Spleen (tissue), 11 donors: ENCODE measurements at regions not wholly inside any gene's neighbourhood (a gene's known extent, or its start where the extent isn't known, plus 50 kb on each side); places are given as distances from the start of the nearest gene placed in this dataset.

Experiments used
- DNase-seq: peaks from one replicate; pipeline ENCODE4 v3.0.0-alpha.2; 2020
- H3K27ac ChIP-seq, 8 donors: fragments of 200-600 bp; sonication (generic) in 7 of 8; 1 replicate in 4 of 8; 2 replicates in 4 of 8; pipeline versions ENCODE4 v1.5.0 to v1.8.0; 2016 to 2021; ENCODE audit warnings: inconsistent platforms in 4 of 8, mild to moderate bottlenecking in 4 of 8, moderate library complexity in 1 of 8
- H3K27me3 ChIP-seq, 7 donors: fragments of 200-600 bp; sonication (generic) in 6 of 7; replicated peaks in 1 of 7; 1 replicate in 4 of 7; 2 replicates in 3 of 7; pipeline versions ENCODE4 v1.5.0 to v1.8.0; 2016 to 2021; ENCODE audit warnings: inconsistent platforms in 3 of 7, mild to moderate bottlenecking in 1 of 7
- H3K36me3 ChIP-seq, 6 donors: fragments of 200-600 bp; sonication (generic) in 5 of 6; 1 replicate in 4 of 6; 2 replicates in 2 of 6; pipeline versions ENCODE4 v1.5.0 to v1.8.0; 2016 to 2021; ENCODE audit warnings: inconsistent platforms in 2 of 6
- H3K4me1 ChIP-seq, 6 donors: fragments of 200-600 bp; sonication (generic) in 5 of 6; 1 replicate in 3 of 6; 2 replicates in 3 of 6; pipeline versions ENCODE4 v1.5.0 to v1.8.0; 2016 to 2021; ENCODE audit warnings: inconsistent platforms in 3 of 6
- H3K4me3 ChIP-seq, 8 donors: fragments of 200-600 bp; sonication (generic) in 7 of 8; 1 replicate in 4 of 8; 2 replicates in 4 of 8; pipeline versions ENCODE4 v1.5.0 to v1.8.0; 2016 to 2021; ENCODE audit warnings: inconsistent platforms in 4 of 8, mild to moderate bottlenecking in 4 of 8, moderate library complexity in 2 of 8
- H3K9me3 ChIP-seq, 8 donors: fragments of 200-600 bp; sonication (generic) in 7 of 8; 1 replicate in 4 of 8; 2 replicates in 4 of 8; pipeline versions ENCODE4 v1.5.0 to v1.8.0; 2016 to 2021; ENCODE audit warnings: inconsistent platforms in 4 of 8
- POLR2A ChIP-seq, 3 donors: fragments of 450-650 bp; IDR thresholded peaks; one replicate each; pipeline ENCODE4 v1.5.1; 2017; ENCODE audit warnings: antibody characterized with exemption in 3 of 3, mild to moderate bottlenecking in 1 of 3
- POLR2AphosphoS5 ChIP-seq, 3 donors: sonication (generic); formaldehyde crosslinking; IDR thresholded peaks; one replicate each; pipeline ENCODE4 v1.5.1; 2017; ENCODE audit warnings: antibody characterized with exemption in 3 of 3
- WGBS, 5 donors: extraction: QIAGEN DNeasy Blood & Tissue Kit in 3 of 5; methylation state at CpG; one replicate each; pipeline versions ENCODE4 v1.1.5 to v1.1.7; 2013 to 2018; 5-methylcytosine and 5-hydroxymethylcytosine counted together
- intact Hi-C: fragments of 100-400 bp; cut with DNase I; formaldehyde crosslinking; loops from one replicate; pipeline ENCODE4 v1.15.0; 2023; ENCODE audit warnings: low total_unique reads
- TF ChIP-seq, protein P1 (sequence below), 11 experiments: fragments of 200-600 bp in 7 of 11; fragments of 450-650 bp in 4 of 11; sonication (generic) in 4 of 11; IDR thresholded peaks in 8 of 11; conservative IDR thresholded peaks in 3 of 11; 1 replicate in 7 of 11; 2 replicates in 4 of 11; pipeline versions ENCODE4 v1.4.0 to v1.8.0; 2016 to 2021; ENCODE audit warnings: antibody characterized with exemption in 11 of 11, inconsistent platforms in 4 of 11, mild to moderate bottlenecking in 1 of 11
- donor health status: healthy with polysubstance abuse.
- donor health status: DM: no; HTN: no; CAD: no; lungs with moderate emphysema.
- donor health status: DM: no; HTN: no; CAD: no.
- donor health status: Bipolar disorder and iron deficiency.
- donor health status: healthy.
- donor health status: DM: no; HTN: no; CAD: no.
- donor health status: DM: yes; HTN: yes; CAD: no.

DNA sequence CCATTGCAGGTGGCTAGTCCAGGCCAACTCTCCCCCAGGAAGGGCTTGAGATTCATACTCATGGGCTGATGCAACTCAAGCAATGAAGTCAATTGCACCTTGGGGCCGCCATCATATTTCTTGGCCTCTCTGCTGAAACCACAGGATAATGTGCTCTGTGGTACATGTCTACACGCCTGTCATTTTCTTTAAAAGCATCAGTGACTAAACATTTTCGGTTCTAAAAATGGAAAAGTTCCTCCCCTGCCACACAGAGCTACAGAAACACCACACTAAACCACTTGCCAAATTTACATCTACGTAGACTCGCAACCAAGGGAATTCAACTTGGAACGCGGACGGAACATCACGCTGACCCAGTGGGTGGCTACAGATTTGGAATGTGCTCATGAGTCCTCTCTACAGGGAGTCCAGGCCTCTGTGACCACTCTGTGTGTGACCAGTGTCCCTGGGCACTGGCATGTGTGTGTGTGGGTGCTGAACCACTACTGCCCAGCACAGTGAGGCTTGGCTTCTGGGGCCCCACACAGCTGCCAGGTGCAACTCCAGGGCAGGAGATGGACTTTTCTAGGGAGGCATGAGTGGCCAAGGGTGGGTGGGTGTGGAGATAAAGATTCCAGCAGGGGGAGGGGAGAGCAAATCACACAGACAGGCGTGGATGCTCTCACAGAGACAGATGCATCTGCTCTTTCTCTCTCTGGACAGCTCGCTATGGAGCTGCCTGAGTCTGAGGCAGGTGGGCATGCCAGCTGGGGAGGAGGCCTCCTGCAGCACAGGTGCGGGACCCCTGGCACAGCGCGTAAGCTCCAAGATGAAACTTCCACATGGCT lies 261.9 kb downstream of the CTTN start:
- intact Hi-C loops, result no loop called here
- no peak for DNase-seq

DNA sequence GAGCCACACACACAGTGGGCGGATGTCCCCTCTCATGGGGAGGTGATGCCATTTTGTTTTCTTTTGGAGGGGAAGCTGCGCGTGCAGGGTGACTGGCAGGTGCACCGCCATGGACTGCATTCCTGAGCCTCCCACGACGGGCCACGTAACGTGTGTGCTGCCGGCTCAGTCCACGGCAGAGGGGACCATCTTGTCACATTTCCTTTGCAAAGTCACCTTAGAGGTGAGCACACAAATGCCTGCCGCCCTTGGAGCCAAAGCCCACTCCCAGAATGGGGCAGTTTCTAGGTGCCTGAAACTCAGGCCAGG lies 262.5 kb downstream of the CTTN start:
- Histone ChIP-seq H3K36me3 (no peaks in the 10 kb centered on the region), H3K4me1 (peaks cover 0 to 28% (median 10%) of the 10 kb centered on the region in 6 donors), H3K4me3 (no peak overlapping the region), H3K27me3 (peaks cover 0 to 87% (median 36%) of the 10 kb centered on the region in 7 donors), H3K9me3 (no peaks in the 10 kb centered on the region), H3K27ac (no peak overlapping the region)
- no peak for DNase-seq
- intact Hi-C loops, result no loop called here
- TF ChIP-seq POLR2A (IDR thresholded peaks at IDR 0.05), result no peak
- TF ChIP-seq, protein P1, sequence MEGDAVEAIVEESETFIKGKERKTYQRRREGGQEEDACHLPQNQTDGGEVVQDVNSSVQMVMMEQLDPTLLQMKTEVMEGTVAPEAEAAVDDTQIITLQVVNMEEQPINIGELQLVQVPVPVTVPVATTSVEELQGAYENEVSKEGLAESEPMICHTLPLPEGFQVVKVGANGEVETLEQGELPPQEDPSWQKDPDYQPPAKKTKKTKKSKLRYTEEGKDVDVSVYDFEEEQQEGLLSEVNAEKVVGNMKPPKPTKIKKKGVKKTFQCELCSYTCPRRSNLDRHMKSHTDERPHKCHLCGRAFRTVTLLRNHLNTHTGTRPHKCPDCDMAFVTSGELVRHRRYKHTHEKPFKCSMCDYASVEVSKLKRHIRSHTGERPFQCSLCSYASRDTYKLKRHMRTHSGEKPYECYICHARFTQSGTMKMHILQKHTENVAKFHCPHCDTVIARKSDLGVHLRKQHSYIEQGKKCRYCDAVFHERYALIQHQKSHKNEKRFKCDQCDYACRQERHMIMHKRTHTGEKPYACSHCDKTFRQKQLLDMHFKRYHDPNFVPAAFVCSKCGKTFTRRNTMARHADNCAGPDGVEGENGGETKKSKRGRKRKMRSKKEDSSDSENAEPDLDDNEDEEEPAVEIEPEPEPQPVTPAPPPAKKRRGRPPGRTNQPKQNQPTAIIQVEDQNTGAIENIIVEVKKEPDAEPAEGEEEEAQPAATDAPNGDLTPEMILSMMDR (IDR thresholded peaks at IDR 0.05 in 8 of 11, conservative IDR thresholded peaks at IDR 0.05 in 3 of 11), result no peak
- no peak for TF ChIP-seq POLR2AphosphoS5 (IDR thresholded peaks at IDR 0.05)
- 91 to 100% (median 92%) methylated on average over 2 to 11 of the region's 11 CpGs for WGBS, 5 donors

More for the DNA sequence above, 261.9 kb downstream of the CTTN start:
- Histone ChIP-seq H3K27ac (no peak overlapping the region), H3K4me1 (peaks cover 0 to 28% (median 10%) of the 10 kb centered on the region in 6 donors), H3K9me3 (no peaks in the 10 kb centered on the region), H3K27me3 (peaks cover 0 to 87% (median 36%) of the 10 kb centered on the region in 7 donors), H3K4me3 (no peak overlapping the region), H3K36me3 (no peaks in the 10 kb centered on the region)
- WGBS, 5 donors, result 75 to 91% (median 87%) methylated on average over 9 to 14 of the region's 14 CpGs
- TF ChIP-seq POLR2AphosphoS5 (IDR thresholded peaks at IDR 0.05) (no peak), POLR2A (IDR thresholded peaks at IDR 0.05) (no peak)
- TF ChIP-seq, protein P1 (IDR thresholded peaks at IDR 0.05 in 8 of 11, conservative IDR thresholded peaks at IDR 0.05 in 3 of 11), result no peak

- Histone ChIP-seq H3K36me3 (no peaks in the 10 kb centered on the region), H3K4me1 (peaks cover 0 to 22% (median 10%) of the 10 kb centered on the region in 6 donors), H3K27me3 (peaks cover 0 to 87% (median 36%) of the 10 kb centered on the region in 7 donors), H3K4me3 (peak overlapping the region in 7 of 8 donors; percentile 8 to 49 (median 25)), H3K9me3 (no peaks in the 10 kb centered on the region), H3K27ac (no peak overlapping the region)
- no peak for DNase-seq
- intact Hi-C loops, result no loop called here
- 2 to 6% (median 4%) methylated on average over 29 to 54 of the region's 54 CpGs for WGBS, 5 donors
- TF ChIP-seq, protein P1 (IDR thresholded peaks at IDR 0.05 in 8 of 11, conservative IDR thresholded peaks at IDR 0.05 in 3 of 11), result no peak
- TF ChIP-seq POLR2AphosphoS5 (IDR thresholded peaks at IDR 0.05) (no peak), POLR2A (IDR thresholded peaks at IDR 0.05) (no peak)
Measured at GRCh38 chr11:70661761-70662501, 263.6 kb downstream of the CTTN start.

DNA sequence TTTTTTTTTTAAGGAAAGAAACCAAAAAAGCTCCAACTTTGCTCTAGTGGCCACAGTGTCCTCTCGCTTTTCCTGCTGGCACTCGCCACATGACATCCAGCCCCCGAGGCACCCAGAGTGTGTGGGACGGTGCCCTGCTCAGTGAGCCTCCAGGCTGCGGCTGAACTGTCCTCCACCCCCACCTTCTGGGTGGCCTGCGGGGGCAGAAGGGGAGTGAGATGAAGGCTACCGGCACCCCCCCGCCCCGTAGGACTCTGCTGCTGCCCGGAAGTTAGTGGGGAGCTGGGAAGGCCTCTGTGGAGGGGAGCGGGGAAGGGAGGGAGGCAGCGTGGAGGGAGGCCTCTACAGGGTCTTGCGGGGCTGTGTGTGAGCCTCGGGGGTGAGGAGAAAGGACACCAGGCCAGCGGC lies 264.4 kb downstream of the CTTN start:
- H3K27me3 ChIP-seq, result peaks cover 0 to 87% (median 36%) of the 10 kb centered on the region in 7 donors
- H3K36me3 ChIP-seq, result no peaks in the 10 kb centered on the region
- intact Hi-C loops, result no loop called here
- TF ChIP-seq, protein P1 (IDR thresholded peaks at IDR 0.05 in 8 of 11, conservative IDR thresholded peaks at IDR 0.05 in 3 of 11), result no peak
- no peak for TF ChIP-seq POLR2A (IDR thresholded peaks at IDR 0.05)
- TF ChIP-seq POLR2AphosphoS5 (IDR thresholded peaks at IDR 0.05), result no peak
- 6 to 10% (median 9%) methylated on average over 15 of the region's 15 CpGs for WGBS, 5 donors
- DNase-seq, result no peak
- H3K4me3 ChIP-seq, result peak overlapping the region in 4 of 8 donors; percentile 12 to 49 (median 26)
- no peak overlapping the region for H3K27ac ChIP-seq
- no peaks in the 10 kb centered on the region for H3K9me3 ChIP-seq
- H3K4me1 ChIP-seq, result peaks cover 0 to 21% (median 10%) of the 10 kb centered on the region in 6 donors
